ENCODE measurements at regions not wholly inside any gene's neighbourhood (a gene's known extent, or its start where the extent isn't known, plus 50 kb on each side); places are given as distances from the start of the nearest gene placed in this dataset.

GRCh38 chr3:182308328-182308727 is 485.0 kb upstream of the ATP11B start:
- POLR2A ChIA-PET: no interaction called here
- Histone ChIP-seq H3K79me2 (ENCODE audit: insufficient read depth) (no peaks in the 10 kb centered on the region), H2AFZ (ENCODE audit: low read depth) (no peak overlapping the region), H3F3A (replicated peaks; ENCODE audit: insufficient read depth) (no peaks in the 10 kb centered on the region), H3K9ac (no peak overlapping the region), H3K4me3 (ENCODE audit: low read depth in 2 of 2, low read length in 1 of 2) (no peak overlapping the region), H3K27ac (ENCODE audit: low read depth in 2 of 2, low read length in 1 of 2) (no peak overlapping the region), H3K27me3 (ENCODE audit: insufficient read depth) (no peaks in the 10 kb centered on the region), H3K4me1 (ENCODE audit: control insufficient read depth in 1 of 2, insufficient read depth in 2 of 2, low read depth in 1 of 2, low read length in 1 of 2) (no peaks in the 10 kb centered on the region), H3K9me2 (no peaks in the 10 kb centered on the region), H3K4me2 (no peak overlapping the region), H4K20me1 (ENCODE audit: insufficient read depth) (no peaks in the 10 kb centered on the region), H3K9me3 (no peaks in the 10 kb centered on the region), H3K36me3 (replicated peaks in 1 of 2; ENCODE audit: control insufficient read depth in 1 of 2, insufficient read depth in 2 of 2, low read length in 1 of 2) (no peaks in the 10 kb centered on the region)
- DNase-seq: no peak
- CTCF ChIA-PET: no interaction called here
- WGBS (ENCODE audit: low lambda C conversion rate): 33% methylated on average over 1 of the region's 1 CpG
- no peak for TF ChIP-seq CTCF (IDR thresholded peaks at IDR 0.05)
- TF ChIP-seq SIN3A (IDR thresholded peaks at IDR 0.05; ENCODE audit: borderline replicate concordance, low read depth, low read length): no peak
- no peak for TF ChIP-seq EP300 (IDR thresholded peaks at IDR 0.05; ENCODE audit: borderline replicate concordance in 1 of 2, low read depth in 1 of 2, low read length in 1 of 2)
- TF ChIP-seq, protein P1, sequence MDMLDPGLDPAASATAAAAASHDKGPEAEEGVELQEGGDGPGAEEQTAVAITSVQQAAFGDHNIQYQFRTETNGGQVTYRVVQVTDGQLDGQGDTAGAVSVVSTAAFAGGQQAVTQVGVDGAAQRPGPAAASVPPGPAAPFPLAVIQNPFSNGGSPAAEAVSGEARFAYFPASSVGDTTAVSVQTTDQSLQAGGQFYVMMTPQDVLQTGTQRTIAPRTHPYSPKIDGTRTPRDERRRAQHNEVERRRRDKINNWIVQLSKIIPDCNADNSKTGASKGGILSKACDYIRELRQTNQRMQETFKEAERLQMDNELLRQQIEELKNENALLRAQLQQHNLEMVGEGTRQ (IDR thresholded peaks at IDR 0.05; ENCODE audit: borderline replicate concordance, low read depth, low read length): no peak
- no peak for TF ChIP-seq TAF1 (IDR thresholded peaks at IDR 0.05; ENCODE audit: borderline replicate concordance, low read depth, low read length)
- no peak for TF ChIP-seq CHD2 (IDR thresholded peaks at IDR 0.05; ENCODE audit: low read length, partially characterized antibody)
- TF ChIP-seq FOSL2 (IDR thresholded peaks at IDR 0.05; ENCODE audit: borderline replicate concordance, low read depth): no peak
- TF ChIP-seq RAD21 (IDR thresholded peaks at IDR 0.05; ENCODE audit: low read length): no peak
- TF ChIP-seq EZH2phosphoT487 (IDR thresholded peaks at IDR 0.05; ENCODE audit: borderline replicate concordance, low read depth): no peak

DNA sequence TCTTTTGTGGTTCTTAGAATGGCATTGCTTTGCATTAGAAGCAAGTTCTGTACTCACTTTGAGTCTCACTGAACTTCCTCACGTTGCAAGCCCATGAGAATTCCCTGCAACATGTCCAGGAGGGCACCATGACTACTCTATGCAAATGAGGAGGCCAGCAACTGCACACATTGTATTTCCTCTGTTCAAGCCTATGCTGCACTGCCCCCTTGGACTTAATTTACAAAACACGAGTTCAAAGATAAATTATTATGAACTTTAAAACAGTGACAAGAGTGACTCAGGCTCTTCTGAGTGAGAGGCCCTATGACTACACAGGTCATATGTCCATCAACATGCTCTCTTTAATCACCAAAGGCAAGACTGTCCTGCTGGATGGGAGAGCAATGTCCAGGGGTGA is 484.2 kb upstream of the ATP11B start:
- POLR2A ChIA-PET: no interaction called here
- Histone ChIP-seq H2AFZ (ENCODE audit: low read depth) (no peak overlapping the region), H3K36me3 (replicated peaks in 1 of 2; ENCODE audit: control insufficient read depth in 1 of 2, insufficient read depth in 2 of 2, low read length in 1 of 2) (no peaks in the 10 kb centered on the region), H3K79me2 (ENCODE audit: insufficient read depth) (no peaks in the 10 kb centered on the region), H3K4me2 (no peak overlapping the region), H3K9me2 (no peaks in the 10 kb centered on the region), H3K9me3 (no peaks in the 10 kb centered on the region), H3K4me1 (ENCODE audit: control insufficient read depth in 1 of 2, insufficient read depth in 2 of 2, low read depth in 1 of 2, low read length in 1 of 2) (no peaks in the 10 kb centered on the region), H3K9ac (no peak overlapping the region), H3K27ac (ENCODE audit: low read depth in 2 of 2, low read length in 1 of 2) (no peak overlapping the region), H3K4me3 (ENCODE audit: low read depth in 2 of 2, low read length in 1 of 2) (no peak overlapping the region), H4K20me1 (ENCODE audit: insufficient read depth) (no peaks in the 10 kb centered on the region), H3F3A (replicated peaks; ENCODE audit: insufficient read depth) (no peaks in the 10 kb centered on the region), H3K27me3 (ENCODE audit: insufficient read depth) (no peaks in the 10 kb centered on the region)
- CTCF ChIA-PET: interaction anchor here (0.6 kb wide), 1 partner anchor 191 kb away, joined by 3 read pairs; no protein-coding TSS in a partner anchor
- no peak for DNase-seq
- whole genome bisulfite sequencing (ENCODE audit: low lambda C conversion rate): 15% methylated on average over 2 of the region's 2 CpGs
- TF ChIP-seq TCF12 (IDR thresholded peaks at IDR 0.05): no peak
- no peak for TF ChIP-seq POLR2AphosphoS5 (IDR thresholded peaks at IDR 0.05; ENCODE audit: low read depth, low read length)
- TF ChIP-seq TAF1 (IDR thresholded peaks at IDR 0.05; ENCODE audit: borderline replicate concordance, low read depth, low read length): no peak
- TF ChIP-seq MXI1 (IDR thresholded peaks at IDR 0.05; ENCODE audit: low read depth, low read length): no peak
- no peak for TF ChIP-seq SMC3 (IDR thresholded peaks at IDR 0.05; ENCODE audit: low read depth, low read length)
- TF ChIP-seq MEF2A (IDR thresholded peaks at IDR 0.05; ENCODE audit: borderline replicate concordance, low read depth): no peak
- no peak for TF ChIP-seq EZH2phosphoT487 (IDR thresholded peaks at IDR 0.05; ENCODE audit: borderline replicate concordance, low read depth)
- no peak for TF ChIP-seq TEAD4 (IDR thresholded peaks at IDR 0.05; ENCODE audit: borderline replicate concordance, insufficient read depth)
- TF ChIP-seq RXRA (IDR thresholded peaks at IDR 0.05; ENCODE audit: borderline replicate concordance, low read depth): no peak
- TF ChIP-seq IRF3 (IDR thresholded peaks at IDR 0.05; ENCODE audit: low read depth, low read length): no peak
- no peak for TF ChIP-seq FOXJ3 (CRISPR knock-in tag; IDR thresholded peaks at IDR 0.05)
- TF ChIP-seq, protein P2, sequence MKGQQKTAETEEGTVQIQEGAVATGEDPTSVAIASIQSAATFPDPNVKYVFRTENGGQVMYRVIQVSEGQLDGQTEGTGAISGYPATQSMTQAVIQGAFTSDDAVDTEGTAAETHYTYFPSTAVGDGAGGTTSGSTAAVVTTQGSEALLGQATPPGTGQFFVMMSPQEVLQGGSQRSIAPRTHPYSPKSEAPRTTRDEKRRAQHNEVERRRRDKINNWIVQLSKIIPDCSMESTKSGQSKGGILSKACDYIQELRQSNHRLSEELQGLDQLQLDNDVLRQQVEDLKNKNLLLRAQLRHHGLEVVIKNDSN (IDR thresholded peaks at IDR 0.05; ENCODE audit: borderline replicate concordance, low read depth): no peak
- TF ChIP-seq, protein P3, sequence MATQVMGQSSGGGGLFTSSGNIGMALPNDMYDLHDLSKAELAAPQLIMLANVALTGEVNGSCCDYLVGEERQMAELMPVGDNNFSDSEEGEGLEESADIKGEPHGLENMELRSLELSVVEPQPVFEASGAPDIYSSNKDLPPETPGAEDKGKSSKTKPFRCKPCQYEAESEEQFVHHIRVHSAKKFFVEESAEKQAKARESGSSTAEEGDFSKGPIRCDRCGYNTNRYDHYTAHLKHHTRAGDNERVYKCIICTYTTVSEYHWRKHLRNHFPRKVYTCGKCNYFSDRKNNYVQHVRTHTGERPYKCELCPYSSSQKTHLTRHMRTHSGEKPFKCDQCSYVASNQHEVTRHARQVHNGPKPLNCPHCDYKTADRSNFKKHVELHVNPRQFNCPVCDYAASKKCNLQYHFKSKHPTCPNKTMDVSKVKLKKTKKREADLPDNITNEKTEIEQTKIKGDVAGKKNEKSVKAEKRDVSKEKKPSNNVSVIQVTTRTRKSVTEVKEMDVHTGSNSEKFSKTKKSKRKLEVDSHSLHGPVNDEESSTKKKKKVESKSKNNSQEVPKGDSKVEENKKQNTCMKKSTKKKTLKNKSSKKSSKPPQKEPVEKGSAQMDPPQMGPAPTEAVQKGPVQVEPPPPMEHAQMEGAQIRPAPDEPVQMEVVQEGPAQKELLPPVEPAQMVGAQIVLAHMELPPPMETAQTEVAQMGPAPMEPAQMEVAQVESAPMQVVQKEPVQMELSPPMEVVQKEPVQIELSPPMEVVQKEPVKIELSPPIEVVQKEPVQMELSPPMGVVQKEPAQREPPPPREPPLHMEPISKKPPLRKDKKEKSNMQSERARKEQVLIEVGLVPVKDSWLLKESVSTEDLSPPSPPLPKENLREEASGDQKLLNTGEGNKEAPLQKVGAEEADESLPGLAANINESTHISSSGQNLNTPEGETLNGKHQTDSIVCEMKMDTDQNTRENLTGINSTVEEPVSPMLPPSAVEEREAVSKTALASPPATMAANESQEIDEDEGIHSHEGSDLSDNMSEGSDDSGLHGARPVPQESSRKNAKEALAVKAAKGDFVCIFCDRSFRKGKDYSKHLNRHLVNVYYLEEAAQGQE (IDR thresholded peaks at IDR 0.05; ENCODE audit: low read depth, low read length): no peak

Measured in SK-N-SH (cell line).